ENCODE measurements at regions not wholly inside any gene's neighbourhood (a gene's known extent, or its start where the extent isn't known, plus 50 kb on each side); places are given as distances from the start of the nearest gene placed in this dataset.

GRCh38 chr18:24548583-24548982 is 88.1 kb downstream of the HRH4 start:
- H3K27ac ChIP-seq: no peak overlapping the region
- TF ChIP-seq ZFX (IDR thresholded peaks at IDR 0.05) (no peak), CTCF (conservative IDR thresholded peaks at IDR 0.05) (no peak)

GRCh38 chr18:24552218-24552617 is 91.8 kb downstream of the HRH4 start:
- TF ChIP-seq ZFX (IDR thresholded peaks at IDR 0.05): no peak
- no peak for TF ChIP-seq CTCF (conservative IDR thresholded peaks at IDR 0.05)
- no peak overlapping the region for H3K27ac ChIP-seq

GRCh38 chr18:24553571-24554285 is 93.3 kb downstream of the HRH4 start:
- no peak overlapping the region for H3K27ac ChIP-seq
- TF ChIP-seq ZFX (IDR thresholded peaks at IDR 0.05): no peak
- no peak for TF ChIP-seq CTCF (conservative IDR thresholded peaks at IDR 0.05)

GRCh38 chr18:24558403-24558802 is 98.0 kb downstream of the HRH4 start:
- H3K27ac ChIP-seq: no peak overlapping the region
- TF ChIP-seq CTCF (conservative IDR thresholded peaks at IDR 0.05): no peak
- no peak for TF ChIP-seq ZFX (IDR thresholded peaks at IDR 0.05)

GRCh38 chr18:24559526-24559925 is 99.1 kb downstream of the HRH4 start:
- no peak overlapping the region for H3K27ac ChIP-seq
- TF ChIP-seq CTCF (conservative IDR thresholded peaks at IDR 0.05) (no peak), ZFX (IDR thresholded peaks at IDR 0.05) (no peak)

GRCh38 chr18:24560511-24560981 is 100.1 kb downstream of the HRH4 start:
- no peak overlapping the region for H3K27ac ChIP-seq
- TF ChIP-seq CTCF (conservative IDR thresholded peaks at IDR 0.05): no peak
- TF ChIP-seq ZFX (IDR thresholded peaks at IDR 0.05): no peak

GRCh38 chr18:24561369-24561965 is 101.0 kb downstream of the HRH4 start:
- H3K27ac ChIP-seq: no peak overlapping the region
- TF ChIP-seq ZFX (IDR thresholded peaks at IDR 0.05) (no peak), CTCF (conservative IDR thresholded peaks at IDR 0.05) (no peak)
